ENCODE measurements at regions not wholly inside any gene's neighbourhood (a gene's known extent, or its start where the extent isn't known, plus 50 kb on each side); places are given as distances from the start of the nearest gene placed in this dataset.
"Not testable (repeated sequence)": the region's sequence is repeated elsewhere in the genome, so short reads cannot be mapped to it uniquely, and the experiment has no call there.

GRCh38 chr5:13179407-13180087 lies 764.9 kb downstream of the DNAH5 start:
- Histone ChIP-seq H3K36me3 (ENCODE audit: control insufficient read depth, low read depth, low read length) (no peaks in the 10 kb centered on the region), H3K9me3 (ENCODE audit: control insufficient read depth, low read depth, low read length) (no peaks in the 10 kb centered on the region), H3K27me3 (ENCODE audit: control insufficient read depth, insufficient read depth, low read length) (no peaks in the 10 kb centered on the region), H3K9ac (ENCODE audit: low read length) (no peak overlapping the region), H3K4me3 (ENCODE audit: low read length) (no peak overlapping the region), H3K4me1 (ENCODE audit: control insufficient read depth, low read depth, low read length) (no peaks in the 10 kb centered on the region), H3K27ac (ENCODE audit: low read length) (no peak overlapping the region)

DNA sequence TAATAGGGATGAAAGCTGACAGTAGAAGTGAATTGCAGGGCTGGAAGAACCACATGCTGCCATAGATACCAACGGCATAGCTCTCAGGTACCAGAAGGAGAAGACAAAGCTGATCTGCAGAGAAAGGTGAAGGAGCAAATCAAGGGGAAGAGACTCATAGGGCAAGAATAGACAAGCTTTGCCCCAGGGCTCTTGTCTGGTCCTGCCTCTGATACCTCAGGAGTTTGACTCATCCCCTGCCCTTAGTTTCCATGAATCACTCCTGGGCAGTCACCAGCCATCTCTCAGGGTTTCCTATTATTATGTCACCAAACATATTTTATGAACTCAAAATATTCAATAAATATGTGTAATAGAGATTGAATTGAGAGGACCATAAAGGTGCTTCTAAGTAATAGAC lies 800.9 kb downstream of the DNAH5 start:
- H3K4me1 ChIP-seq (ENCODE audit: control insufficient read depth, low read depth, low read length) = no peaks in the 10 kb centered on the region
- H3K9me3 ChIP-seq (ENCODE audit: control insufficient read depth, low read depth, low read length) = no peaks in the 10 kb centered on the region
- H3K27me3 ChIP-seq (ENCODE audit: control insufficient read depth, insufficient read depth, low read length) = no peaks in the 10 kb centered on the region
- H3K36me3 ChIP-seq (ENCODE audit: control insufficient read depth, low read depth, low read length) = no peaks in the 10 kb centered on the region
- no peak overlapping the region for H3K9ac ChIP-seq (ENCODE audit: low read length)
- no peak overlapping the region for H3K4me3 ChIP-seq (ENCODE audit: low read length)
- no peak overlapping the region for H3K27ac ChIP-seq (ENCODE audit: low read length)

DNA sequence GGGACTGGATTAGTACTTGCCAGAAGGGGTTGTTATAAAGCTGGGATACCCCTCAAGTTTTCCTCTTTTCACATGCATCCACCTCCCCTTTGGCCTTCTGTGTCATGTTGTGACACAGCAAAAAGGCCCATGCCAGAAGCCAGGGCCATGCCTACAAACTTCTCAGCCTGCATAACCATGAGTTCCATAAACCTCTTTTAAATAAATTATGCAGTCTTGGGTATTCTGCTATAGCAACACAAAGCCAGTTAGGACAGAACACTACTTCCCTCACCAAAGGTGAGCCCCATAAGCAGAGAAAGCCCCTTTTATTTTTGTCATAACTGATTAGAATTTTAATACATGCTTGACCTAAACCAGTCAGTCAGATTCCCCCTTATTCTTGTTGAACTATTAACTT lies 801.3 kb downstream of the DNAH5 start:
- Histone ChIP-seq H3K27me3 (ENCODE audit: control insufficient read depth, insufficient read depth, low read length) (no peaks in the 10 kb centered on the region), H3K36me3 (ENCODE audit: control insufficient read depth, low read depth, low read length) (no peaks in the 10 kb centered on the region), H3K4me3 (ENCODE audit: low read length) (no peak overlapping the region), H3K9me3 (ENCODE audit: control insufficient read depth, low read depth, low read length) (no peaks in the 10 kb centered on the region), H3K9ac (ENCODE audit: low read length) (no peak overlapping the region), H3K27ac (ENCODE audit: low read length) (no peak overlapping the region), H3K4me1 (ENCODE audit: control insufficient read depth, low read depth, low read length) (no peaks in the 10 kb centered on the region)

DNA sequence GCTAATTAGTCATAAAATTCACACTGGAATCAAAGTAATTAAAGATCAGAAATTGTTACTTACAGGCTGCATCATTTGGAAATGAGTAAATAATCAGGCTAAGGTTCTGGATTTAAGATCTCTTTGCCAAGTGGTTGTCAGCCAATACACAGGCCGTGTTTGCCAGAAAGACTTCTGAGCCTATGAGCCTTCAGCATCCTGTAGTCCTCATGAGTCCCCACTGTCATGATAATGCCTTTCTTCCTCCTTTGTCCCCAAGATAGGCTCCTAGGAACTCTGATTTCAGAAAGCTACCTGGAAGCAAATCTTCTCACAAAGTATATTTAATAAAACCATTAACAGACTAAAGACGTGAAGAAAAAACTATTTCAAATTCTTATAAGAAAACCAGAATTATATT lies 810.5 kb downstream of the DNAH5 start:
- no peaks in the 10 kb centered on the region for H3K36me3 ChIP-seq (ENCODE audit: control insufficient read depth, low read depth, low read length)
- H3K4me3 ChIP-seq (ENCODE audit: low read length) = no peak overlapping the region
- no peak overlapping the region for H3K9ac ChIP-seq (ENCODE audit: low read length)
- no peak overlapping the region for H3K27ac ChIP-seq (ENCODE audit: low read length)
- H3K9me3 ChIP-seq (ENCODE audit: control insufficient read depth, low read depth, low read length) = no peaks in the 10 kb centered on the region
- no peaks in the 10 kb centered on the region for H3K4me1 ChIP-seq (ENCODE audit: control insufficient read depth, low read depth, low read length)
- no peaks in the 10 kb centered on the region for H3K27me3 ChIP-seq (ENCODE audit: control insufficient read depth, insufficient read depth, low read length)

DNA sequence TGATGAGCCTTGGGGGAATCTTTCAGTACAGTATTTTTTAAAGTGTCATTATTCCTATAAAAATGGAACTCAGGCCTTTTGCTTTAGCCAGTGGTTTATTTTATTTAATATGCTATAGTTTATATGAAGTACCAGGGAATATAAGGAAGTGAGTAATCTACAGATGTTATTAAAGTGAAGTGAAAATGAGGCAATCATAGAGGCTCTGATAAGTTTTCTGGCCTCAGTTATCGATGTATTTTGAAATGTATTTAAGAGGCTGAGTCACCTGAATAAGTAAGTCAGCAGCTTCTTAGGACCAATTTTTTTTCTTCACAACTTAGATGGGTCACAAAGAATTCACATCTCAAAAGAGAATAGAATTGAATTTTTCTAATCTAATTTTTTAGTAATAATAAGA lies 829.0 kb downstream of the DNAH5 start:
- Histone ChIP-seq H3K27me3 (ENCODE audit: control insufficient read depth, insufficient read depth, low read length) (no peaks in the 10 kb centered on the region), H3K36me3 (ENCODE audit: control insufficient read depth, low read depth, low read length) (no peaks in the 10 kb centered on the region), H3K4me3 (ENCODE audit: low read length) (no peak overlapping the region), H3K9ac (ENCODE audit: low read length) (no peak overlapping the region), H3K9me3 (ENCODE audit: control insufficient read depth, low read depth, low read length) (no peaks in the 10 kb centered on the region), H3K27ac (ENCODE audit: low read length) (no peak overlapping the region), H3K4me1 (ENCODE audit: control insufficient read depth, low read depth, low read length) (no peaks in the 10 kb centered on the region)

DNA sequence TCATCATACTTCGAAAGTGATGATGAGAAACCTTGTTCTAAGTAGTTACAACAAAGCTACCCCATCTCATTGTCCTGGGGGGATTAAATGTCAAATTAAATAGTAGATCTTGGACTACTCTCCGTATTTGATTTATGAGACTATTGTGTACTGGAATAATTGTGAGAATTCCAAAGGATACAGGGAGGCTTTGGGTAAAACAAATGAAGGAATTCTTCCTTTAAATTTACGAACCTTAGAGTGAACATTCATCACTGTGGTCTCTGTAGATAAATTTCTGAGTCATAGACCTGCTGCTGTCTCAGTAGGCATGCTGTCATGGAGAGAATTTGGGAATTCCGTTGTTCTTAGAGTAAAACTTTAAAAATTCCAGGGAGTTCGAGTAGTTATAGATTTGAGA lies 836.2 kb downstream of the DNAH5 start:
- Histone ChIP-seq H3K9ac (ENCODE audit: low read length) (no peak overlapping the region), H3K9me3 (ENCODE audit: control insufficient read depth, low read depth, low read length) (no peaks in the 10 kb centered on the region), H3K27ac (ENCODE audit: low read length) (no peak overlapping the region), H3K4me1 (ENCODE audit: control insufficient read depth, low read depth, low read length) (no peaks in the 10 kb centered on the region), H3K27me3 (ENCODE audit: control insufficient read depth, insufficient read depth, low read length) (no peaks in the 10 kb centered on the region), H3K36me3 (ENCODE audit: control insufficient read depth, low read depth, low read length) (no peaks in the 10 kb centered on the region), H3K4me3 (ENCODE audit: low read length) (no peak overlapping the region)

- Histone ChIP-seq H3K27me3 (ENCODE audit: control insufficient read depth, insufficient read depth, low read length) (no peaks in the 10 kb centered on the region), H3K36me3 (ENCODE audit: control insufficient read depth, low read depth, low read length) (no peaks in the 10 kb centered on the region), H3K4me1 (ENCODE audit: control insufficient read depth, low read depth, low read length) (no peaks in the 10 kb centered on the region), H3K9me3 (ENCODE audit: control insufficient read depth, low read depth, low read length) (no peaks in the 10 kb centered on the region), H3K4me3 (ENCODE audit: low read length) (no peak overlapping the region), H3K9ac (ENCODE audit: low read length) (no peak overlapping the region), H3K27ac (ENCODE audit: low read length) (no peak overlapping the region)
Observed at GRCh38 chr5:13107537-13107936, 837.0 kb downstream of the DNAH5 start.

DNA sequence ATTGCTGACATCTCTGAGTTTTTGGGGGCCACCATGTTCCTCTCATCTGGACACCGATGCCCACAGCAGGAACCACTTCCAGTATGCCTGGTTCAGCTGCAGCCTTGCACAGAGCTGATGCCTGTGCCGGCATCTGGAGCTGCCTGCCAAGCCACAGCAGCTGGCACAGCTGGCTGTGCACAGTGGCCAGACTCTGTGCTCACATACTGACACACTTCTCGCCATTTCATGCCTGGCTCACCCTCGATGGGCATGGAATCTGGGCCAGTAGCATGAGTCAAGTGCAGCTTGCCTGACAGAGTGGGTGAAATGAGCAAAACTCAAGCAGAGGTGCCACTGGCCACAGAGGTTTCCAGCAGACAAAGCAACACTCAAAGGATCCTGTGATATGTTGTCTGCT lies 863.4 kb downstream of the DNAH5 start:
- no peak overlapping the region for H3K9ac ChIP-seq (ENCODE audit: low read length)
- H3K4me3 ChIP-seq (ENCODE audit: low read length) = no peak overlapping the region
- H3K36me3 ChIP-seq (ENCODE audit: control insufficient read depth, low read depth, low read length) = no peaks in the 10 kb centered on the region
- no peaks in the 10 kb centered on the region for H3K4me1 ChIP-seq (ENCODE audit: control insufficient read depth, low read depth, low read length)
- no peaks in the 10 kb centered on the region for H3K27me3 ChIP-seq (ENCODE audit: control insufficient read depth, insufficient read depth, low read length)
- H3K9me3 ChIP-seq (ENCODE audit: control insufficient read depth, low read depth, low read length) = no peaks in the 10 kb centered on the region
- no peak overlapping the region for H3K27ac ChIP-seq (ENCODE audit: low read length)

- not testable (repeated sequence) for H3K4me1 ChIP-seq (ENCODE audit: control insufficient read depth, low read depth, low read length); H3K27ac ChIP-seq (ENCODE audit: low read length); H3K9ac ChIP-seq (ENCODE audit: low read length); H3K4me3 ChIP-seq (ENCODE audit: low read length); H3K27me3 ChIP-seq (ENCODE audit: control insufficient read depth, insufficient read depth, low read length); H3K36me3 ChIP-seq (ENCODE audit: control insufficient read depth, low read depth, low read length)
- peaks cover 12% of the 10 kb centered on the region for H3K9me3 ChIP-seq (ENCODE audit: control insufficient read depth, low read depth, low read length)
Observed at GRCh38 chr5:13072936-13073335, 871.6 kb downstream of the DNAH5 start.

DNA sequence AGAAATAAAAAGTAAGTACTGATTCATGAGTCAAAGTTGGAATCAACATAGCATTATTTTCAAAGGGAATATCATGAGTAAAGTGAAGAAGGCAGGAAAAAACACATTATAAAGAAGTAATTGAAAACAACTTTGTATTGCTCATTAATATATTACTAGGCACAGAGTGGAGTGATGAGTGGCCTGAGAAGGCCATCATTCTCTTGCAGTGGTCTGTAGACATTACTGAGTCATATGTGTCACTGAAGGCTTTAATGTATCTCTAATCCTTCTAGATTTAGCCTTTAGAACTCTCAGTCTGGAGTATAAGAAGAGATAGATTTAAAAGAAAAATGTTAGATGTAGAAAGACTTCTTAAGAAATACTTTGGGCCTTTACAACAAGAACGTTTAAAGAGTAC lies 881.4 kb downstream of the DNAH5 start:
- Histone ChIP-seq H3K36me3 (ENCODE audit: control insufficient read depth, low read depth, low read length) (no peaks in the 10 kb centered on the region), H3K4me1 (ENCODE audit: control insufficient read depth, low read depth, low read length) (no peaks in the 10 kb centered on the region), H3K4me3 (ENCODE audit: low read length) (no peak overlapping the region), H3K27ac (ENCODE audit: low read length) (no peak overlapping the region), H3K9me3 (ENCODE audit: control insufficient read depth, low read depth, low read length) (no peaks in the 10 kb centered on the region), H3K9ac (ENCODE audit: low read length) (no peak overlapping the region), H3K27me3 (ENCODE audit: control insufficient read depth, insufficient read depth, low read length) (no peaks in the 10 kb centered on the region)

DNA sequence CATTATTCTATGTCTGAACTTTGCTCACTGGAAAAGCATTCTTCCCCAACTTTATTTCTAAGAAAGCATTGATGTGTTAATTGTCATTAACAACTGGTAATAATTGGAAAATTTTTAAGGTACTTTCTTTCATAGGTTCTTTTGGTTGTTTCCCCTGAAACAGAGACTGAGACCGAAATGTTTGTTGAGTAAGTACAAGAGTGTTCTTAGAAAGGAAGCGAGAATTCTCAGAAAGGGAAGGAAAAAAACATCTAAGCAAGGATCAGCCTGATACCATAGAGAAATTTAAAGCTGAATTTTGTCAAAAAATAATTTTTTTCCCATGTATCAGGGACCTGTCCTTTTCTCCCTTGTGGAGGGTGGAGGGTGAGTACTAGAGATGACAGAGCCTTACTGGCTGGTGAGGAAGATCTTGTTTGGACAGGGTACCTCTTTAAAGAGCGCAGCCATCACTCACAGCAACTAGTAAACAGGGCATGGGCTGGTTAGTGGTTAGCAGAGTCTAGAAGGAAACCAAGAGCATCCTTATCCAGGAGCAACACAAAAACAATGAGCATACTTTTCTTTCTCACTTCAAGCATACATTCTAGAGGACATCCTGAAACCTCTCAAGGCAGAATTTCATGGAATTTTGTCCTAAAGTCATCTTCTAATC lies 898.5 kb downstream of the DNAH5 start:
- H3K27ac ChIP-seq (ENCODE audit: low read length) = no peak overlapping the region
- no peaks in the 10 kb centered on the region for H3K4me1 ChIP-seq (ENCODE audit: control insufficient read depth, low read depth, low read length)
- no peak overlapping the region for H3K4me3 ChIP-seq (ENCODE audit: low read length)
- no peaks in the 10 kb centered on the region for H3K27me3 ChIP-seq (ENCODE audit: control insufficient read depth, insufficient read depth, low read length)
- no peak overlapping the region for H3K9ac ChIP-seq (ENCODE audit: low read length)
- H3K9me3 ChIP-seq (ENCODE audit: control insufficient read depth, low read depth, low read length) = no peaks in the 10 kb centered on the region
- H3K36me3 ChIP-seq (ENCODE audit: control insufficient read depth, low read depth, low read length) = no peaks in the 10 kb centered on the region

- Histone ChIP-seq H3K36me3 (ENCODE audit: control insufficient read depth, low read depth, low read length) (no peaks in the 10 kb centered on the region), H3K4me1 (ENCODE audit: control insufficient read depth, low read depth, low read length) (no peaks in the 10 kb centered on the region), H3K9me3 (ENCODE audit: control insufficient read depth, low read depth, low read length) (no peaks in the 10 kb centered on the region), H3K4me3 (ENCODE audit: low read length) (no peak overlapping the region), H3K27ac (ENCODE audit: low read length) (no peak overlapping the region), H3K9ac (ENCODE audit: low read length) (no peak overlapping the region), H3K27me3 (ENCODE audit: control insufficient read depth, insufficient read depth, low read length) (no peaks in the 10 kb centered on the region)
Observed at GRCh38 chr5:13034061-13034460, 910.4 kb downstream of the DNAH5 start.

All from iPS-18a (cell line).